GF-D8 (cell line): ENCODE measurements at regions not wholly inside any gene's neighbourhood (a gene's known extent, or its start where the extent isn't known, plus 50 kb on each side); places are given as distances from the start of the nearest gene placed in this dataset.

Experiments used
- DNase-seq: peaks from one replicate; lab custom pipeline; 2025; lab: John Stamatoyannopoulos, UW

- DNase-seq: no peak
Observed at GRCh38 chr1:212525479-212526110, 83.0 kb upstream of the ATF3 start.

DNA sequence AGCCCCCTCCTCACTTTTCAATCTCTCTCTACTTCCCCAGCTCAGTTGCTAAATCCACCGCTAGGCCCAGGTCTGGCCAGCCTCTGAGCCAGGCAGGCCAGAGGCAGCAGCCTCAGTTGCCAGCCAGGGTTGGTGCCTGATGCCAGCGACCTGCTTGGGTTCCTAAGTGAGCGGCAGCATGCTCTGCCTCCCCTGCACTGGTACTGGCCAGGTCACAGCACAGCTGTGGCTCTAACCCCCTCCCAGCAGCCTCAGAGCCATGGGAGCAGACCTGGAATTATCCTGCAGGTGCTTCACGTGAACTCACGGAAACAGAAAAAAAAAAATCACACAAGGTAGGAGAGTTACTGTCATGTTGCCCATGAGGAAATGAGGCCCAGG is 82.5 kb upstream of the ATF3 start:
- no peak for DNase-seq

DNA sequence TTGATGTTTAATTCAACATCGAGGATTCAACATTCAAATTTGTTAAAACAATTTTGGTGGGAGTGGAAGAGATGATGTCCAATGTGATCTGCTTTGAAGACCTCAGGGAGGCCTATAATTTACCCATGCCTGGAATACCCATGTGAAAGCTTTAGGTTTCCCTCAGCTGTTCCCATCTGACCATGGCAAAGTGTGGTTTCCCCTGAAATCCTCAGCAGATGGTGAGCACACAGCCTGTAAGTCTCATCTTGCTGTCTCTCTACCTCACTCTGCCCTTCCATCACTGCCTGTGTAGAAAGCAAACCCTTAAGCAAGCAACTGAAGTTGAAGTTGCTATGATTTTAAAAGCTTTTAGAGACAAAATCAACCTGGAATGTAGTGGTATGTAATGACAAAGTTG is 80.1 kb upstream of the ATF3 start:
- no peak for DNase-seq

DNA sequence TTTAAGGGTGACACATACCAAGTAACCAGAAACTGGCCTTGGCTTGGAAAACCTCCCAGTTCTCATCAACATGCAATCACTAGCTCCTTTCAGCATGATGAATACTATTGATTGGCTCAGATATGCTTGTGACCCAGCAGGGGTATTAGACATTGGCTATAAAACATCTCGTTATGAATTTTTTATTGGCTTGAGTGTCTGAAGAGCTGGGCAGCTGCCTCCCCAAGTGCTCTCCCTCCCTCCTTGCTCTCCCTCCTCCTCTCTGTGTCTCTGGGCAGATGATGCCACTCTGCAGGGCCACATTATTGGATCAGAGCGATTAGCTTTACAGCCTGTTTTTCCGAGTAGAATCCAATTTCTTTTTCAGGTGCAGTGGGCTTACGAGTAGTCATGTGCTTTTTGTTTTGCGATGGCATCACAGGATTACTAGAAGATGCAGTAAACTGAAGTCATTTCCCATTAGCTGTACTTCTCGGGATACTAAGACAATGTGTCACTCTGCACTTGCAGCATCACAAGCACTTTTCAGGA is 79.3 kb upstream of the ATF3 start:
- DNase-seq: no peak

DNA sequence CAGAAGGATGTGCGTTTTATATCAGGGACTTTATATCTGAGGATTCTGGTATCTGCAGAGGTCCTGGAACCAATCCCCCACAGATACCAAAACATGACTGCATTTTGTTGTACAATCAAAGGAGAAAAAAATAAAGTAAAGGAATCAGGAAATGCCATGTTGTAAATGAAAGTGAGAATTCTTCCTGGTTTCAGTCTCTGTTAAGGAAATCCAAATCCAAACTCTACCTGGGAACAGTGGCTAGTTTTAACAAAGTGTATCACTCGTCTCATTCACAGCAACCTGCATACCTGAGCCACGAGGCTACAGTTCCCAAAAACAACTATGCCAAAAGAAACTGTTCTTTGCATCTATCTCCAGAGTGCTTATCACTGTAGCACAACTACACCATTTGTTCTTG is 77.3 kb upstream of the ATF3 start:
- DNase-seq: no peak

GRCh38 chr1:212531796-212532195 is 76.8 kb upstream of the ATF3 start:
- no peak for DNase-seq

DNA sequence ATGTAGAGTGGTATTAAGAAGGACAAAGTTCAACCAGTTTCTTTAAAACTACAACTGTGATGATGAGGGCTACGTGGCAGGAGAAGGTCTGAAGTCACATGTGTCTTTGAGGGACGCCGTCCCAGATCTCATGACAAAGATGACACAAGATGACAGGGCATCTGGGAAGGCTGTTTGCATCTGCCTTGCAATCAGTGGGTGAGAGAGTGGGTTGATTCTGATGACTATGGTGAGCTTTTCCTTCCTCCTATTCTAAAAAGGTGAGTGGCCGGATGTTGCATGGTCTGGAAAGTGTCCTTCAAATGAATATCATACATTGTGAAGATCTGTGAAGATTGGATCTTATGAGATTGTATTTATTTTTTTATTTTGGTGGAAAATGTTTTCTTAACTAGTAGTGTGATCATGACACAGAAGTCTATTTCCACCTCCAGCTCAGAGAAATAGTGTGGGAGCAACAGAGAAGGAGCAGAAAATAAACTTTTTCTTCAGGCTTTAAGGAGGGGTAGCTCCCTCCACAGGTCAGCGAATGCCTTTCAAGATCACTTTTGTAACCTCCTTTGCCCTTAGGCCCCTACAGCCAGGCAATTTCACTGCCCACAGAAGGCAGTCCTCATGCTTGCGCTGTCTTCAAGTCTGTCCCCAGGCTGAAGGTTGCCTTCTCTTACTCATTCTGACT is 76.0 kb upstream of the ATF3 start:
- DNase-seq: no peak

GRCh38 chr1:212533148-212533517 is 75.4 kb upstream of the ATF3 start:
- no peak for DNase-seq

- DNase-seq: no peak
Observed at GRCh38 chr1:212536586-212536985, 72.0 kb upstream of the ATF3 start.

- DNase-seq: no peak
Observed at GRCh38 chr1:212537610-212538009, 71.0 kb upstream of the ATF3 start.

- no peak for DNase-seq
Observed at GRCh38 chr1:212539737-212540430, 68.7 kb upstream of the ATF3 start.

GRCh38 chr1:212542761-212543187 is 65.8 kb upstream of the ATF3 start:
- no peak for DNase-seq

- no peak for DNase-seq
Observed at GRCh38 chr1:212544110-212544509, 64.5 kb upstream of the ATF3 start.

DNA sequence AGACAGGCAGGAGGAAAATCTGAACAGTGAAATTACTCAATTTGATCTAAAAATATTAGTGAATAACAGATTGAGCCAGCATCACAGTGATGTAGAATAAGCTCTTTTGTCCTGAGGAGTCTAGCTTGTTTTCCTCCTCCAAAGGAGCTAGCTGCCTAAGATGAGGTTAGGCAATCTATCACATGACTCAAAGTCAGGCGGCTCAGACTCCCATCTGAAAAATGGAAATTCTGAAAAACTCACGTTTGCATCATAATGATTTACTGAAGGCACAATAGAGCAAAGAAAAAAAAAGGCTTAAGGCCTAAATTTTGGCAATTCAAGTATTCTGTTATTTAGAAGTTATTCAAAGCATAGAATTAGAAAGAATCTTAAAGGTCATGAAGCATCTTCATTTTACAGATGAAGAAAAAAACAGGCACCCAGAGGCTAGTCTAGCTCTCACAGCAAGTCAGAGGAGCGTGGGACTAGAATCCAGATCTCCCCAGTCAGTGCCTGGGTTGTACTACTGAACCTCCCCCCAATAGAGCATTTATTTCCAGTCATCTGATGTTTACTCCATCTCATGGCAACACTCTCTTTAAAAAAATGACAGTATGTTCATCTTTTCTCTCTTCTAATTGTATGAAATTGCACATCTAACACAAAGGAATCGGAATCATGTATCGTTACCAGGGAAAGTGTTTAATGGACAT is 62.5 kb upstream of the ATF3 start:
- DNase-seq: no peak

DNA sequence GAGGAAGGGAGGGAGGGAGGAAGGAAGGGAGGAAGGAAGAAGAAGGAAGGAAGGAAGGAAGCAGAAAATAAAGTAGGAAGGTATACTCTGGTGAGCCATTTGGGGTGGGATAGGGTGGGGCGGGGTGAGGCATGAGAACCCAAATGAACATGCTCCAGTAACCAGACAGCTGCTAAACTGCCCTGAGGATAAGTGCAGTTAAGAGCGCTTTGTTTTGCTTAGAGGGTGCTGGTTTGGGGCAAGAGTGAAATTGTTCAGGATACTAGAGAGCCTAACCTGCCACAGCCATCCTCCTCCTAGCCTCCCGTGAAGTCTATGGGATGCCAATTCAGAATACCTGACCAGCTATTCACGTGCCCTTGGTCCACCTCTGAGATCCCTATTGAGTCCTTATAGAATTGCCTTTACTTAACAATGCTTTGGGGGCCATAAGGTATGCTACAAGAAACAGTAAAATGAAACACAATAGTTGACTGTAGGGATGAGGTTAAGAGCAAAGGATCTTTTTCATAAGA is 59.0 kb upstream of the ATF3 start:
- no peak for DNase-seq

- DNase-seq: no peak
Observed at GRCh38 chr1:212551929-212552328, 56.6 kb upstream of the ATF3 start.

- no peak for DNase-seq
Observed at GRCh38 chr1:212553676-212554075, 54.9 kb upstream of the ATF3 start.

- no peak for DNase-seq
Observed at GRCh38 chr1:212554401-212554800, 54.2 kb upstream of the ATF3 start.

- no peak for DNase-seq
Observed at GRCh38 chr1:212555426-212555825, 53.1 kb upstream of the ATF3 start.

DNA sequence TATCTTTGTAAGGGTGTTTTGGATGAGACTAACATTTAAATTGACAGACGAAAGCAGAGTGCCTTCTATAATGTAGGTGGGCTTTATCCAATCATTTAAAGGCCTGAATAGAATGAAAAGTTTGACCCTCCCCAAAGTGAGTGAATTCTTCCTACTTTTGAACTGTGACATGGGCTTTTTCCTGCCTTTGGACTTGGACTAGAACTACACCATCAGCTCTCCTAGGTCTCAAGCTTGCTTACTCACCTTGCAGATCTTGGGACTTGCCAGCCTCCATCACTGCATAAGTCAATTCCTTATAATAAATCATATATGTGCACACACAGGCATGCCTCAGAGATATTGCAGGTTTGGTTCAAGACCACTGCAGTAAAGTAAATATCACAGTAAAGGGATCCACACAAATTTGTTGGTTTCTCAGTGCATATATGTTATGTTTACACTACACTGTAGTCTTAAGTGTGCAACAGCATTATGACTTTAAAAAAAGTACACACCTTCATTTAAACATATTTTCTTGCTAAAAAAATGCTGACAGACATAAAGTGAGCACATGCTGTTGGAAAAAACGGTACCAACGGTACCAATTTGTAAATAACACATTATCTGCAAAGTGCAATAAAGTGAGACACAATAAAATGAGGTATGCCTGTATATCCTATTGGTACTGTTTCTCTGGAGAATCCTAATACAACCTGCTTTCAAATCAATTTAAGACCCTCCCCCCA is 51.6 kb upstream of the ATF3 start:
- no peak for DNase-seq
